Gastrocnemius medialis (tissue), 4 donors: ENCODE measurements at regions not wholly inside any gene's neighbourhood (a gene's known extent, or its start where the extent isn't known, plus 50 kb on each side); places are given as distances from the start of the nearest gene placed in this dataset.

Source experiments
- ATAC-seq, 2 donors: fragments of 150-250 bp; one replicate each; pipeline ENCODE4 v1.9.1; 2016
- DNase-seq, 2 donors: peaks; one replicate each; pipeline ENCODE4 v3.0.0-alpha.2; 2019
- H3K27ac ChIP-seq, 4 donors: fragments of 200-600 bp; sonication (generic); 1 replicate in 1 of 4; 2 replicates in 3 of 4; pipeline ENCODE4 v1.5.1; 2016 to 2018; ENCODE audit warnings: mild to moderate bottlenecking in 2 of 4, moderate library complexity in 1 of 4
- H3K27me3 ChIP-seq, 3 donors: fragments of 200-600 bp; sonication (generic) in 2 of 3; 1 replicate in 1 of 3; 2 replicates in 2 of 3; pipeline versions ENCODE4 v1.5.1 to v1.6.0; 2016 to 2019; ENCODE audit warnings: mild to moderate bottlenecking in 1 of 3, moderate library complexity in 1 of 3
- H3K36me3 ChIP-seq, 2 donors: fragments of 200-600 bp; sonication (generic) in 1 of 2; one replicate each; pipeline ENCODE4 v1.5.1; 2017 to 2018
- H3K4me1 ChIP-seq, 2 donors: fragments of 200-600 bp; sonication (generic) in 1 of 2; one replicate each; pipeline ENCODE4 v1.5.1; 2016 to 2017; ENCODE audit warnings: mild to moderate bottlenecking in 2 of 2
- H3K4me3 ChIP-seq, 4 donors: fragments of 200-600 bp; sonication (generic) in 3 of 4; 1 replicate in 1 of 4; 2 replicates in 3 of 4; pipeline ENCODE4 v1.5.1; 2016 to 2019; ENCODE audit warnings: mild to moderate bottlenecking in 2 of 4
- H3K9me3 ChIP-seq, 3 donors: fragments of 200-600 bp; sonication (generic) in 2 of 3; 1 replicate in 1 of 3; 2 replicates in 2 of 3; pipeline ENCODE4 v1.5.1; 2016 to 2019
- CTCF ChIP-seq, 5 experiments: fragments of 450-650 bp in 3 of 5; fragments of 200-600 bp in 2 of 5; sonication (generic) in 2 of 5; IDR thresholded peaks in 4 of 5; conservative IDR thresholded peaks in 1 of 5; 1 replicate in 4 of 5; 2 replicates in 1 of 5; pipeline ENCODE4 v1.5.1; 2016 to 2019; ENCODE audit warnings: antibody characterized with exemption in 5 of 5, mild to moderate bottlenecking in 3 of 5, moderate library complexity in 3 of 5
- POLR2A ChIP-seq, 2 donors: fragments of 450-650 bp; IDR thresholded peaks; one replicate each; pipeline ENCODE4 v1.6.1; 2017; ENCODE audit warnings: antibody characterized with exemption in 2 of 2, mild to moderate bottlenecking in 2 of 2, moderate library complexity in 2 of 2
- in situ Hi-C, 4 donors: fragments of 200-750 bp; cut with MboI; loops; one replicate each; pipeline versions ENCODE4 v1.15.0 to v1.8.0; 2017; ENCODE audit warnings: low sequenced_read_pairs in 4 of 4
- intact Hi-C: fragments of 100-400 bp; cut with DNase I; formaldehyde crosslinking; loops from one replicate; pipeline ENCODE4 v1.15.1; 2023; ENCODE audit warnings: low total_unique reads

- Histone ChIP-seq H3K27me3 (no peaks in the 10 kb centered on the region), H3K27ac (no peak overlapping the region), H3K36me3 (no peaks in the 10 kb centered on the region), H3K4me1 (no peaks in the 10 kb centered on the region), H3K4me3 (no peak overlapping the region), H3K9me3 (no peaks in the 10 kb centered on the region)
- no peak for DNase-seq
- intact Hi-C loops (no loop called here), in situ Hi-C loops (no loop called here)
- TF ChIP-seq POLR2A (IDR thresholded peaks at IDR 0.05) (no peak), CTCF (IDR thresholded peaks at IDR 0.05 in 4 of 5, conservative IDR thresholded peaks at IDR 0.05 in 1 of 5) (no peak)
- ATAC-seq: no peak
Observed at GRCh38 chr14:87450193-87450592, 542.8 kb downstream of the GALC start.

GRCh38 chr14:87449016-87449415 lies 544.0 kb downstream of the GALC start:
- no peak for TF ChIP-seq CTCF (IDR thresholded peaks at IDR 0.05 in 4 of 5, conservative IDR thresholded peaks at IDR 0.05 in 1 of 5)
- no peak for TF ChIP-seq POLR2A (IDR thresholded peaks at IDR 0.05)
- Histone ChIP-seq H3K4me3 (no peak overlapping the region), H3K4me1 (no peaks in the 10 kb centered on the region), H3K36me3 (no peaks in the 10 kb centered on the region), H3K27me3 (no peaks in the 10 kb centered on the region), H3K27ac (no peak overlapping the region), H3K9me3 (no peaks in the 10 kb centered on the region)
- ATAC-seq (no peak), DNase-seq (no peak)
- intact Hi-C loops: no loop called here
- in situ Hi-C loops: no loop called here

- intact Hi-C loops (no loop called here), in situ Hi-C loops (no loop called here)
- Histone ChIP-seq H3K9me3 (no peaks in the 10 kb centered on the region), H3K36me3 (no peaks in the 10 kb centered on the region), H3K27me3 (no peaks in the 10 kb centered on the region), H3K4me3 (no peak overlapping the region), H3K4me1 (no peaks in the 10 kb centered on the region), H3K27ac (no peak overlapping the region)
- DNase-seq: no peak
- no peak for ATAC-seq
- no peak for TF ChIP-seq POLR2A (IDR thresholded peaks at IDR 0.05)
- no peak for TF ChIP-seq CTCF (IDR thresholded peaks at IDR 0.05 in 4 of 5, conservative IDR thresholded peaks at IDR 0.05 in 1 of 5)
Observed at GRCh38 chr14:87443787-87444186, 549.2 kb downstream of the GALC start.

- Histone ChIP-seq H3K4me3 (no peak overlapping the region), H3K4me1 (no peaks in the 10 kb centered on the region), H3K27me3 (no peaks in the 10 kb centered on the region), H3K9me3 (no peaks in the 10 kb centered on the region), H3K36me3 (no peaks in the 10 kb centered on the region), H3K27ac (no peak overlapping the region)
- intact Hi-C loops (no loop called here), in situ Hi-C loops (no loop called here)
- TF ChIP-seq CTCF (IDR thresholded peaks at IDR 0.05 in 4 of 5, conservative IDR thresholded peaks at IDR 0.05 in 1 of 5): no peak
- TF ChIP-seq POLR2A (IDR thresholded peaks at IDR 0.05): no peak
- ATAC-seq: no peak
- DNase-seq: no peak
Observed at GRCh38 chr14:87443039-87443438, 549.9 kb downstream of the GALC start.

GRCh38 chr14:87437158-87437557 lies 555.8 kb downstream of the GALC start:
- in situ Hi-C loops: no loop called here
- no peak overlapping the region for H3K4me3 ChIP-seq
- no peak for ATAC-seq

More at GRCh38 chr14:87437158-87437557, 555.8 kb downstream of the GALC start:
- H3K4me1 ChIP-seq: no peaks in the 10 kb centered on the region
- H3K36me3 ChIP-seq: no peaks in the 10 kb centered on the region
- DNase-seq: no peak
- intact Hi-C loops: no loop called here
- H3K27ac ChIP-seq: no peak overlapping the region
- TF ChIP-seq CTCF (IDR thresholded peaks at IDR 0.05 in 4 of 5, conservative IDR thresholded peaks at IDR 0.05 in 1 of 5) (no peak), POLR2A (IDR thresholded peaks at IDR 0.05) (no peak)
- no peaks in the 10 kb centered on the region for H3K27me3 ChIP-seq
- H3K9me3 ChIP-seq: no peaks in the 10 kb centered on the region
